SK-N-SH (cell line): ENCODE measurements at regions not wholly inside any gene's neighbourhood (a gene's known extent, or its start where the extent isn't known, plus 50 kb on each side); places are given as distances from the start of the nearest gene placed in this dataset.

Source experiments
- CHD2 ChIP-seq: fragments of 150-350 bp; IDR thresholded peaks from 2 replicates; pipeline ENCODE4 v1.6.1; 2018; ENCODE audit warnings: low read length; ENCODE audit not compliant: partially characterized antibody
- CTCF ChIP-seq: fragments of 200-600 bp; sonication (generic); IDR thresholded peaks from 2 replicates; pipeline ENCODE4 v1.6.1; 2017; ENCODE audit warnings: antibody characterized with exemption, mild to moderate bottlenecking, moderate library complexity
- EP300 ChIP-seq, 2 experiments: IDR thresholded peaks; 2 replicates each; pipeline versions ENCODE4 v1.4.0 to v1.6.1; 2012; ENCODE audit warnings: borderline replicate concordance in 1 of 2, low read depth in 1 of 2, low read length in 1 of 2
- GATA2 ChIP-seq: sonication (generic); formaldehyde crosslinking; IDR thresholded peaks from 2 replicates; pipeline ENCODE4 v1.5.0; 2020; ENCODE audit warnings: mild to moderate bottlenecking, missing genetic modification reagents
- NFIC ChIP-seq: IDR thresholded peaks from 2 replicates; pipeline ENCODE4 v1.4.0; 2012; ENCODE audit warnings: borderline replicate concordance
- NRF1 ChIP-seq: IDR thresholded peaks from 2 replicates; pipeline ENCODE4 v1.6.1; 2012; ENCODE audit warnings: low read depth, mild to moderate bottlenecking, low read length
- SIN3A ChIP-seq: IDR thresholded peaks from 2 replicates; pipeline ENCODE4 v1.6.1; 2012; ENCODE audit warnings: low read depth, mild to moderate bottlenecking, low read length, moderate library complexity, borderline replicate concordance
- TAF1 ChIP-seq: IDR thresholded peaks from 2 replicates; pipeline ENCODE4 v1.6.1; 2012; ENCODE audit warnings: low read depth, mild to moderate bottlenecking, low read length, moderate library complexity, borderline replicate concordance
- TEAD4 ChIP-seq: IDR thresholded peaks from 2 replicates; pipeline ENCODE4 v1.4.0; 2012; ENCODE audit warnings: mild to moderate bottlenecking, borderline replicate concordance; ENCODE audit not compliant: insufficient read depth
- USF2 ChIP-seq: fragments of 150-350 bp; IDR thresholded peaks from 2 replicates; pipeline ENCODE4 v1.6.1; 2017; ENCODE audit warnings: antibody characterized with exemption, low read length, low read depth, borderline replicate concordance

- no peak for TF ChIP-seq CTCF
- no peak for TF ChIP-seq SIN3A
- no peak for TF ChIP-seq TAF1
- TF ChIP-seq GATA2 (CRISPR knock-in tag), result no peak
- TF ChIP-seq NFIC, result no peak
- TF ChIP-seq NRF1, result no peak
- no peak for TF ChIP-seq USF2
- TF ChIP-seq TEAD4, result no peak
- no peak for TF ChIP-seq CHD2
- TF ChIP-seq EP300 (IDR thresholded peaks at IDR 0.05; ENCODE audit: borderline replicate concordance in 1 of 2, low read depth in 1 of 2, low read length in 1 of 2), result no peak
Observed at GRCh38 chr2:108154366-108155061, 85.3 kb upstream of the SULT1C3 start.
